ENCODE measurements at regions not wholly inside any gene's neighbourhood (a gene's known extent, or its start where the extent isn't known, plus 50 kb on each side); places are given as distances from the start of the nearest gene placed in this dataset.

DNA sequence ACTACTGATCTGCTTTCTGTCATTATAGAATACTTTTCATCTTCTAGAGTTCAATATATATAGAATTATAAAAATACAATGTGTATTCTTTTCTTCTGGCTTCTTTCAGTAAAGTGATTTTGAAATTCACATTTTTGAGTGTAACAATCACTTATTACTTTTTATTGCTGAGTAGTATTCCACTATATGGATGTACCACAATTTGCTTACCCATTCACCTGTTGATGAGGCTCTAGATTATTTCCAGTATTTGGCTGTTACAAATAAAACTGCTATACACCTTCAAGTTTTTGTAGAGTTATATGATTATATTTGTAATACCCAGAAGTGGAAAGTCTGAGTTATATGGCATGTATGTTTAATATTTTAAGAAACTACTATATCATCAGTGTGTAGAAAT is 159.4 kb downstream of the RWDD3 start:
- DNase-seq, result no peak
- TF ChIP-seq POLR2AphosphoS5 (IDR thresholded peaks at IDR 0.05) (no peak), POLR2A (IDR thresholded peaks at IDR 0.05) (no peak), EP300 (IDR thresholded peaks at IDR 0.05) (no peak)
- TF ChIP-seq, protein P1, sequence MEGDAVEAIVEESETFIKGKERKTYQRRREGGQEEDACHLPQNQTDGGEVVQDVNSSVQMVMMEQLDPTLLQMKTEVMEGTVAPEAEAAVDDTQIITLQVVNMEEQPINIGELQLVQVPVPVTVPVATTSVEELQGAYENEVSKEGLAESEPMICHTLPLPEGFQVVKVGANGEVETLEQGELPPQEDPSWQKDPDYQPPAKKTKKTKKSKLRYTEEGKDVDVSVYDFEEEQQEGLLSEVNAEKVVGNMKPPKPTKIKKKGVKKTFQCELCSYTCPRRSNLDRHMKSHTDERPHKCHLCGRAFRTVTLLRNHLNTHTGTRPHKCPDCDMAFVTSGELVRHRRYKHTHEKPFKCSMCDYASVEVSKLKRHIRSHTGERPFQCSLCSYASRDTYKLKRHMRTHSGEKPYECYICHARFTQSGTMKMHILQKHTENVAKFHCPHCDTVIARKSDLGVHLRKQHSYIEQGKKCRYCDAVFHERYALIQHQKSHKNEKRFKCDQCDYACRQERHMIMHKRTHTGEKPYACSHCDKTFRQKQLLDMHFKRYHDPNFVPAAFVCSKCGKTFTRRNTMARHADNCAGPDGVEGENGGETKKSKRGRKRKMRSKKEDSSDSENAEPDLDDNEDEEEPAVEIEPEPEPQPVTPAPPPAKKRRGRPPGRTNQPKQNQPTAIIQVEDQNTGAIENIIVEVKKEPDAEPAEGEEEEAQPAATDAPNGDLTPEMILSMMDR (IDR thresholded peaks at IDR 0.05), result no peak
- H3K4me1 ChIP-seq, result no peaks in the 10 kb centered on the region
- intact Hi-C loops (cut with DNase I), result no loop called here
- no peak overlapping the region for H3K4me3 ChIP-seq
- H3K9me3 ChIP-seq, result peaks cover 0 to 4% (median 0%) of the 10 kb centered on the region in 4 donors
- H3K27me3 ChIP-seq, result no peaks in the 10 kb centered on the region
- no peaks in the 10 kb centered on the region for H3K36me3 ChIP-seq
- H3K27ac ChIP-seq, result no peak overlapping the region

- 52 to 71% methylated on average over 3 of the region's 3 CpGs for WGBS, 2 donors
- intact Hi-C loops (cut with DNase I), result no loop called here
- no peak for DNase-seq
- no peaks in the 10 kb centered on the region for H3K36me3 ChIP-seq
- no peak for TF ChIP-seq POLR2AphosphoS5 (IDR thresholded peaks at IDR 0.05)
- no peak for TF ChIP-seq POLR2A (IDR thresholded peaks at IDR 0.05)
- no peak for TF ChIP-seq EP300 (IDR thresholded peaks at IDR 0.05)
- TF ChIP-seq, protein P1 (IDR thresholded peaks at IDR 0.05), result no peak
- no peak overlapping the region for H3K4me3 ChIP-seq
- no peaks in the 10 kb centered on the region for H3K4me1 ChIP-seq
- H3K9me3 ChIP-seq, result peaks cover 0 to 4% (median 0%) of the 10 kb centered on the region in 4 donors
- no peaks in the 10 kb centered on the region for H3K27me3 ChIP-seq
- no peak overlapping the region for H3K27ac ChIP-seq
These were observed 162.5 kb downstream of the RWDD3 start for GRCh38 chr1:95396557-95396956.

GRCh38 chr1:95402780-95403179 is 168.8 kb downstream of the RWDD3 start:
- Histone ChIP-seq H3K27ac (no peak overlapping the region), H3K9me3 (peaks cover 0 to 8% (median 0%) of the 10 kb centered on the region in 4 donors), H3K4me1 (no peaks in the 10 kb centered on the region), H3K36me3 (no peaks in the 10 kb centered on the region), H3K4me3 (no peak overlapping the region), H3K27me3 (no peaks in the 10 kb centered on the region)
- WGBS, 2 donors, result 54 to 64% methylated on average over 2 of the region's 2 CpGs
- no peak for TF ChIP-seq EP300 (IDR thresholded peaks at IDR 0.05)
- TF ChIP-seq, protein P1 (IDR thresholded peaks at IDR 0.05), result no peak
- no peak for TF ChIP-seq POLR2A (IDR thresholded peaks at IDR 0.05)
- DNase-seq, result no peak
- intact Hi-C loops (cut with DNase I), result no loop called here

GRCh38 chr1:95406279-95406678 is 172.3 kb downstream of the RWDD3 start:
- intact Hi-C loops (cut with DNase I), result no loop called here
- 38 to 73% methylated on average over 1 of the region's 1 CpG for WGBS, 2 donors
- H3K36me3 ChIP-seq, result no peaks in the 10 kb centered on the region
- no peak overlapping the region for H3K4me3 ChIP-seq
- TF ChIP-seq EP300 (IDR thresholded peaks at IDR 0.05), result no peak
- no peak for TF ChIP-seq POLR2AphosphoS5 (IDR thresholded peaks at IDR 0.05)
- TF ChIP-seq POLR2A (IDR thresholded peaks at IDR 0.05), result no peak
- TF ChIP-seq, protein P1 (IDR thresholded peaks at IDR 0.05), result no peak
- H3K9me3 ChIP-seq, result peaks cover 0 to 8% (median 0%) of the 10 kb centered on the region in 4 donors
- no peak for DNase-seq
- H3K4me1 ChIP-seq, result no peaks in the 10 kb centered on the region
- H3K27me3 ChIP-seq, result no peaks in the 10 kb centered on the region
- no peak overlapping the region for H3K27ac ChIP-seq

DNA sequence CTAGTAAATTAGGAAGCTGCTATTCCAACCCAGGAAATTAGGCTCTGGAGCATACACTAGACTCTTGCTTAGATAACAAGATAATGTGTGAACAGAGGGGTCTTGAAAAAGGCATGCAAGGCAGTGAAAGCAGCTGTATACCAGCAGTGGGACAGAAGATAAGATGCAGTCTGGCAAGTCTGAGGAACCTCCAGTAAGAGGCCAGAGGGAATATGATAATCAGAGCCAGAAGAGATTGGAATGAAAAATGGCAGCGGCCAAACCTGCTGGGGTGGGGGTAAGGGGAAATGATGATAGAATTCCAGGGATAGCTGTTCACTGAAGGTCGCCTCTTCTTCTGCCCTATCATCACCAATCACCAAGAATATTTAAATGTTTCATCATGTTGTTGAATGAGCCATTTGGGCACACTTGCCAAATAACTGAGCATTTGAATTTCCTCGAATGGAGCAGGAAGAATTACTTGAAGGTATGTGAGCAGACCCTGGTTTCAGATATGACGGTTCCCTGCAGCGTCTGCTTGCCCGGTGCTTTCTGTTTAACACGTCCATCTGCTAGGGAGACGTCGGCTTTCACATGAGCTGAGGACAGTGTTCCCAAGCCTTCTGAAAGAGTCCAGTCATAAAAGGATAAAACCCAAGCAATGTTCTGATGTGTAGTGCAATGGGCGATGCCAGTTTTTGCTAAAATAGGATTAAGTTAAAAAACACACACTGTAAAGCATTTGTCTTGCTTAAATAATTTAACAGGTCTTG is 173.3 kb downstream of the RWDD3 start:
- Histone ChIP-seq H3K4me1 (no peaks in the 10 kb centered on the region), H3K27ac (no peak overlapping the region), H3K27me3 (no peaks in the 10 kb centered on the region), H3K9me3 (peaks cover 0 to 8% (median 0%) of the 10 kb centered on the region in 4 donors), H3K36me3 (no peaks in the 10 kb centered on the region), H3K4me3 (no peak overlapping the region)
- intact Hi-C loops (cut with DNase I), result no loop called here
- DNase-seq, result no peak
- TF ChIP-seq, protein P1 (IDR thresholded peaks at IDR 0.05), result no peak
- TF ChIP-seq POLR2AphosphoS5 (IDR thresholded peaks at IDR 0.05) (no peak), POLR2A (IDR thresholded peaks at IDR 0.05) (no peak)
- WGBS, 2 donors, result 55 to 59% methylated on average over 10 of the region's 10 CpGs

All from sigmoid colon (tissue), 6 donors.